ENCODE measurements at regions not wholly inside any gene's neighbourhood (a gene's known extent, or its start where the extent isn't known, plus 50 kb on each side); places are given as distances from the start of the nearest gene placed in this dataset.

GRCh38 chr15:91678003-91678402 lies 175.5 kb upstream of the SLCO3A1 start:
- Mint-ChIP-seq H3K27me3 (peaks cover 4% of the 10 kb centered on the region), H3K9me3 (peaks cover 11% of the 10 kb centered on the region), H3K4me3 (no peak overlapping the region), H3K36me3 (ENCODE audit: low read depth) (no peaks in the 10 kb centered on the region), H3K4me1 (no peaks in the 10 kb centered on the region), H3K27ac (no peak overlapping the region)
- DNase-seq (no peak), ATAC-seq (ENCODE audit: low read depth) (no peak)
- CTCF ChIA-PET: no interaction called here
- POLR2A ChIA-PET: no interaction called here
- intact Hi-C loops (cut with micrococcal nuclease): no loop called here
- TF ChIP-seq CTCF (IDR thresholded peaks at IDR 0.05): no peak

- no peaks in the 10 kb centered on the region for H3K36me3 Mint-ChIP-seq (ENCODE audit: low read depth)
- DNase-seq (no peak), ATAC-seq (ENCODE audit: low read depth) (no peak)
- peaks cover 6% of the 10 kb centered on the region for H3K9me3 Mint-ChIP-seq
- POLR2A ChIA-PET: no interaction called here
- no peak overlapping the region for H3K4me3 Mint-ChIP-seq
- H3K27ac Mint-ChIP-seq: no peak overlapping the region
- no peaks in the 10 kb centered on the region for H3K4me1 Mint-ChIP-seq
- peaks cover 7% of the 10 kb centered on the region for H3K27me3 Mint-ChIP-seq
- no peak for TF ChIP-seq CTCF (IDR thresholded peaks at IDR 0.05)
- CTCF ChIA-PET: no interaction called here
- intact Hi-C loops (cut with micrococcal nuclease): no loop called here
Measured at GRCh38 chr15:91679447-91679846, 174.1 kb upstream of the SLCO3A1 start.

- ChIA-PET CTCF (no interaction called here), POLR2A (no interaction called here)
- TF ChIP-seq CTCF (IDR thresholded peaks at IDR 0.05): no peak
- H3K27me3 Mint-ChIP-seq: peaks cover 3% of the 10 kb centered on the region
- H3K27ac Mint-ChIP-seq: no peak overlapping the region
- H3K9me3 Mint-ChIP-seq: peaks cover 4% of the 10 kb centered on the region
- DNase-seq (no peak), ATAC-seq (ENCODE audit: low read depth) (no peak)
- H3K36me3 Mint-ChIP-seq (ENCODE audit: low read depth): no peaks in the 10 kb centered on the region
- H3K4me3 Mint-ChIP-seq: no peak overlapping the region
- intact Hi-C loops (cut with micrococcal nuclease): no loop called here
- H3K4me1 Mint-ChIP-seq: no peaks in the 10 kb centered on the region
Measured at GRCh38 chr15:91685436-91685835, 168.1 kb upstream of the SLCO3A1 start.

GRCh38 chr15:91688811-91689210 lies 164.7 kb upstream of the SLCO3A1 start:
- no peak overlapping the region for H3K27ac Mint-ChIP-seq
- TF ChIP-seq CTCF (IDR thresholded peaks at IDR 0.05): no peak
- no peaks in the 10 kb centered on the region for H3K36me3 Mint-ChIP-seq (ENCODE audit: low read depth)
- POLR2A ChIA-PET: no interaction called here
- H3K9me3 Mint-ChIP-seq: peaks cover 4% of the 10 kb centered on the region
- H3K4me3 Mint-ChIP-seq: no peak overlapping the region
- CTCF ChIA-PET: no interaction called here
- H3K4me1 Mint-ChIP-seq: no peaks in the 10 kb centered on the region
- intact Hi-C loops (cut with micrococcal nuclease): no loop called here
- ATAC-seq (ENCODE audit: low read depth) (no peak), DNase-seq (no peak)
- peaks cover under 1% of the 10 kb centered on the region for H3K27me3 Mint-ChIP-seq

- H3K27me3 Mint-ChIP-seq: no peaks in the 10 kb centered on the region
- CTCF ChIA-PET: interaction anchor here (0.6 kb wide), 1 partner anchor 962 kb away, joined by 3 read pairs; no protein-coding TSS in a partner anchor
- no peak overlapping the region for H3K27ac Mint-ChIP-seq
- H3K9me3 Mint-ChIP-seq: peaks cover 4% of the 10 kb centered on the region
- ATAC-seq (ENCODE audit: low read depth): no peak
- POLR2A ChIA-PET: no interaction called here
- no peaks in the 10 kb centered on the region for H3K4me1 Mint-ChIP-seq
- TF ChIP-seq CTCF (IDR thresholded peaks at IDR 0.05): no peak
- H3K4me3 Mint-ChIP-seq: no peak overlapping the region
- intact Hi-C loops (cut with micrococcal nuclease): no loop called here
- H3K36me3 Mint-ChIP-seq (ENCODE audit: low read depth): no peaks in the 10 kb centered on the region
- DNase-seq: no peak
Measured at GRCh38 chr15:91689377-91689776, 164.1 kb upstream of the SLCO3A1 start.
